GM18873 (cell line): ENCODE measurements at regions not wholly inside any gene's neighbourhood (a gene's known extent, or its start where the extent isn't known, plus 50 kb on each side); places are given as distances from the start of the nearest gene placed in this dataset.

Source experiments
- ATAC-seq: cut with Tn5 transposase; IDR thresholded peaks from one replicate; pipeline ENCODE4 v1.9.1; 2021; ENCODE audit warnings: mild to moderate bottlenecking, moderate library complexity, moderate number of reproducible peaks; ENCODE audit not compliant: unreplicated experiment, low FRiP score

DNA sequence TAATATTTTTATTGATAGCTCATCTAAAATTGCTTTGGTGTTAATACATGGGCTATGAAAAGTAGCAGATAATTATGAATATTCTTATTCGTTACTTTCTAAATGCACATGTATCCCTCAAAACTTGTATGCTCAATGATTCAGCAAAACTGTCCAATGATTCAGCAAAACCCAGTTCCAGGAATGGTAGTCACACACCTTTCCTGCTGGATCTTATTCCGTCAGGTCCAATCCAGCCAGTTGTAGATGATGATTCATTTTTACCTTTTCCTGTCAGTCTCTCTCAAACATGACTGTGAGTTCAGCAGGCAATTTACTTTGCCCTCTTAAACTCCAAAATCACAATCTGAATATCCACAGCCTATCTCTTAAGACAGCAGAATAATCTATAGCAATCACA, 1082.6 kb downstream of the EFNB2 start:
- ATAC-seq = no peak

DNA sequence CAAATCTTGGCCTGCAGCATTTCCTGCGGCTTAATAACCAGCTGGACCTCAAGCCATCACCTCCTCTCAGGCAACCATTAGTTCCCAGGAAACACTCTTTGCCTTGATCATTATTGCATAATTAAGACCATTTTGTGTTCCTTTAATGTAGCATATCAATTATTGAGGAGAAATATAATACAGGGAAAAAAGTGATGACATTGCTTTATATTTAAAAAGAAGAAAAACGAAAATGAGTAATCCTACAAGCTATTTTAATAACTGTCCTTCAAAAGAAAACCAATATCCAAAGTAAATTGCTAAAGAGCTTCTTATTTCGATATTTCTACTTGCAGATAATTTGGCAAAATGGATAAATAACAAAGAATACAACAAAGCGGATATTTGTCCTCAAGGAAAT, 1084.7 kb downstream of the EFNB2 start:
- ATAC-seq = no peak

DNA sequence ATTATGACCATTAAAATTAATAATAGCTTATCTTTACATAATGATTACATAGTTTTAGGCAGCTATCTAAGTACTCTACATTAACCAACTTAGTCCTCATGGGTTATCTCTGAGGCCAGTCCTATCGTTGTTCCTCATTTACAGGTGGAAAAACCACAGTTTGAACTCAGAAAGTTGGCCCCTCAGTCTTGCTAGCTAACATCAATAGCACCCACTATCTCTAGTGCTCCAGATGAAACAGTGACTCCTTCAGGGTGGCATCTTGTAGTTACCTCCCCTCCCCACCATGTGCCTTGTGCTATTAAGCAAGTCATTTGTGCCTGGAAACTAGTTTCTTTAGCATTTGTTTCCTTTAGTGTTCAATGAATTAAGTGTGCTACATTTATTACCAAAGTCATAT, 1086.7 kb downstream of the EFNB2 start:
- ATAC-seq = no peak

DNA sequence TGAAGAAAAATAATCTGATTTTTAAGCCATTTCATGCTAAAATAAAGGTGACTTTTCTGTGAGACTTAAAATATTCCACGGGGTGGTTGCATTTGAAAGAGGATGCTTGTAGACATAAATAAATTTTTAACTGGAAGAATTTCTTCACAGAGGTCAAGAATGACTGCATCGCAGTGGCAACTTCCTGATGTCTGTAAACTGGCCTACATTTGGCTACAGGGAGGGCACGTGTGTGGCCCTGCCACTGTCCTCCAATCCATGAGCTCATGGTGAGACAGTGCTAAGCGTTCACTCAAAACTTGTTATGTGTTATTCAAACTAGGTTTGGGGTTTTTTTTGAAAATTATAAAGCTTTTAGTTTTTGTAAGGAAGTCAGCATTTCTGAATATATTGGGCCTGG, 1089.3 kb downstream of the EFNB2 start:
- ATAC-seq = no peak

DNA sequence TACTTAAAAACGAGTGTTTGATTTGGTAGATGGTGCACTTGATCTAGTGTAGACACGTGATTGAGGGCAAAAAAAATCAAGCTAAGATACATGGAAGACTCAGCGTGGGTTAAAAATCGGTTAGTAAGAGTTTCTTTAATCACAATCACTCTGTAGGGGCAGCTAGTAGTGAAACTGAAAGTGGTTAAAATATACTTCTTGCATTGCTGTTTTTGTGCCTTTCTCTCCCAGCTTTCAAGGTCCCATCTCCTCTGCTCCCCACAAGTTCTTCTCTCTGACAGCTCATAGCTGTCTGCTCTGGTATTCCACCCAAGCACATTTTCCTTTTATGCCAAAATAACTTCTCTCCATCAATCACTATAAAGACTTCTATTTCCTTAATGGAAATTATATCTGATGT, 1089.7 kb downstream of the EFNB2 start:
- no peak for ATAC-seq

GRCh38 chr13:105442949-105443699, 1092.3 kb downstream of the EFNB2 start:
- ATAC-seq = no peak

- no peak for ATAC-seq
These were observed 1093.4 kb downstream of the EFNB2 start for GRCh38 chr13:105442040-105442439.

GRCh38 chr13:105441051-105441750, 1094.3 kb downstream of the EFNB2 start:
- ATAC-seq = no peak

DNA sequence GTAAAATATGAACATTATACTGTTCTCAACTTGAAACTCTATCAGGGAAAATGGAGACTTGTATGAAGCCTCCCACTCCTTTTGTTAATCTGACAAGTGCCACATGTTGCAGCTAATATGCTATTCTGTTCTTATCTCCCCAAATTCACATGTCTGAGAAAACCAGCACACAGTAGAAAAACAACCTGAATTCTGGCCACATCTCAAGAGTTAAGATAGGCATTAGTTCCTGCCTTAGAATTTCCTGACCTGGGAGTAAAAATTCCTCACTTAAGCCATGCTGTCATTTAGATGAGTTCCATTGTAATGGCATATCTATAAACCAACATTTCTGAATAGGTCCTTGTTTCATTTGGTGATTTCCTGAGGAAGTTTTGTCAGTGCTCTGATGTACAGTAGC, 1098.5 kb downstream of the EFNB2 start:
- no peak for ATAC-seq

DNA sequence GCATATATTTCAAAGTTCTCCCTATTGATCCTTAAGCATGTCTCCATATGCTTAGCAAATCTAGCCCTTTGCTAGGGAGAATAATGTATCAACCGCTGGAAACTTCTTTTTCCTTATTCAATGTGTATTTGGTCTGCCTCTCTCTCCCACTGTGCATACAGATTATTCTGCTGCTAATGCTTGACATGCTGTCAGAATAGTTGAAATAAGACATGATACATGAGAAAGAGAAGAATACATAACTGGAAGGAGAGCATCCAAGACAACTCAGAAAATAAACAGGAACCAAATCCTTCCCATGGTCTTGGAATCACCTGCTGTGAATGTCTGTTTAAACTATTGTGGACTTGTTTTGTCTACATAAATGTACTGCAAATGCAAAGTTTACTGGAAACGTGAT, 1103.0 kb downstream of the EFNB2 start:
- ATAC-seq = no peak

DNA sequence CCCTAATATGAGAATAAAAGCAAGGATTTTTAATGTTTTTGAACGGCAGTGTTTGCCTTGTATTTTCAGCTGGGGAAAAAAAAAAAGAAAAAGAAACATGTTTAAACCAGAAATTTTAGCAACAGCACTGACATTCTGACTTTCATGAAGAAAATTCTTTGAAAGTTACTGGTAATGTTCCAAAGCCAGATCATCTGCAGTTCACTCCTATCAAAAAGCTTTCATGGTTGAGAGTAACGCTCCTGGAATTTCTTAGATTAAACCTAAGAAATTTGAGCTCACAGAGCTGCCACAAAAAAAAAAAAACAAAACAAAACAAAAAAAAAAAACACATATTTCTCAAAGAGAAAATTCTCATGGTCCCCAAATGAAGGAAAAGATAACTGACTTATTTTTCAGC, 1106.7 kb downstream of the EFNB2 start:
- no peak for ATAC-seq

DNA sequence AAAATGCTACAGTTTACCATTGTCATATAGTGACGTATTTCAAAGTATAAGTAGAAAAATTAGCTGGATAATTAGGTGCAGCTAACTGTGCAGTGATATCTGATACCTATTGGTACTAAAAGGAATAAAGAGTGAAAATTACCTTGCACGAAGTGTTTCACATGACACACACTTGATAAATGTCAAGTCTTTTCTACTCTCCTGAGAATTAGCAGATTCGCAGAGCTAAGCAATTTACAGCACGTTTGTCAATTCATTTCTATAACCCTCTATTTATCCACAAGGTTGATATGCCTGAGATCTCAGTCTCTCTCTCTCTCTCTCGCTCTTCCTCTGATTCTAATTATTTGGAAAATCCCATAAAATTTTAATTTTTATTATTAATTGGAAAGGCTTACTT, 1109.0 kb downstream of the EFNB2 start:
- ATAC-seq = no peak

GRCh38 chr13:105414639-105415038, 1120.8 kb downstream of the EFNB2 start:
- ATAC-seq = no peak

DNA sequence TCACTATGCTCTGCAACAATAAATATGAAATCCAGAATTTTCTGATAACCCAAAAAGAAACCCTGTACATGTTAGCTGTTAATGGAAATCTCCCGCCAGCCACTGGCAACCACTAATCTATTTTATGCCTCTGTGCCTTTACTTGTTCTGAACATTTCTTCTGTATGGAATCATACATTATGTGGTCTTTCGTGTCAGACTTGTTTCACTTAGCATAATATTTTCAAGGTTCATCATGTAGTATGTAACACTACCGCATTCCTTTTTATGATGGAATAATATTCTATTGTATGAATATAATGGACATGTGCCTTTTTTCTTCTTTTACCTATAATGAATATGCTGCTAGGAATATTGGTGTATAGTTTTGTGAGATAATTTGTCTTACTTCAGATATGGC, 1123.3 kb downstream of the EFNB2 start:
- no peak for ATAC-seq

DNA sequence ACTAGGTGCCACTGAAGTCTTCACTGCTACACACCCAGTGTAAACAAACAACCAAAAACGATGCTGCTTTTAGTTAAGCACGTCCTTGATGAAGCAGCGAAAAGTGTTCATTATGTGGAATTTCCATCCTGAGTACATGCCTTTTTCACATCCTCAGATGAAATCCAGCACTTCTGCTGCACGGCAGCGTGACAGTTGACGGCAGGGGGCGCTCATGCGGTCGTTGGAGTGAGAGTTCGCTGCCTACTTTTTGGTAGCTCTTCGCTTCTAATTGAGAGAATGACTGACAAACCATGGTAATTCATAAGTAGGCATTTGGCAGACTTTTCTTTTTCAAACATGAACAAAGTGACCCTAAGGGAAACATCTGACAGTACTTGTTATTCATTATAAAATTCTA, 1124.9 kb downstream of the EFNB2 start:
- ATAC-seq = no peak

DNA sequence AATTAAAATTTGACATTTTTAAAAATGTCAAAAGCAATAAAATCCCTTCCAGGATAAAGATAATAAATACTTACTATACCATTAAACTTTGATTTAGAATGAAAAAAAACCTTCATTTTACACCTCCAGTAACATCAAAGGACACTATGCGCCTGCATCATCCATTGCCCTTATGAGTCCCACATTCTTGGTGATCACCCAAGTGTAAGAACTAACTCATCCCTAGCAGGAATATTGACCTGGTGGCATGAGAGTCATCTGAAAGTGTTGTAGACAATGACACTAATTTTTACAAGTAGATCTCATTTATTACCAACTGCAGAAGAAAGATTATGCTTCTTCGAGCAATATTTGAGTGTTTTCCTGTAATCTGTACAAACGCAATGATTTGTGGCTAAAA, 1128.9 kb downstream of the EFNB2 start:
- no peak for ATAC-seq

DNA sequence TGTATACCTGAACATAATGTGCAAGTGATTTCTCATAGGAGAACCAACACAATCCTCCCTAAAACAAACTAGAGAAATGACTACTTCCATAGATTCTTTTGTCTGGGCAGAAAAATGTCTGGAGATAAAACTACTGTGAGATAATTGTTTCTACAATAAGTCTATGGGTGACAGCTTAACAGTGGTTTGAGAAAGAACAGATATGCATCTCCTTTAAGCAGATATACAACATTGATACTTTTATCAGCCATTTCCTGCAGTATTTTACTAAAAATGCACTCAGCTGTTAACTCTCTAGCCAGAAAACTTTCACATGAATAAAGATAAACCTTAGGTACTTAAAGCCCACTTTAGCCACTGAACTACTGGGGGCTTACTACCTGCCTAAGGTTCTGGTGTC, 1132.4 kb downstream of the EFNB2 start:
- no peak for ATAC-seq

DNA sequence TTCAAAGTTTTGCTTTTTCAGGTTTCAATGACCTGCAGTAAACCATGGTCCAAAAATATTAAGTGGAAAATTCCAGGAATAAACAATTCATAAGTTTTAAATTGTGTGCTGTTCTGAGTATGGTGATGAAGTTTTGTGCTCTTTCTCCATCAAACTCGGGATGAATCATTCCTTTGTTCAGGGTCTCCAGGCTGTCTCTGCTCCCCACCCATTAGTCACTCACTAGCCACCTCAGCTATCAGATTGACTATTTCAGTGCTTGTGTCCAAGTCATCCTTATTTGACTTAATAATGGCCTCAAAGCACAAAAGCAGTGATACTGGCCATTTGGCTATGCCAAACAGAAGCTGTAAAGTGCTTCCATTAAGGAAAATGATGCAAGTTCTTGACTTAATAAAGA, 1140.4 kb downstream of the EFNB2 start:
- no peak for ATAC-seq

DNA sequence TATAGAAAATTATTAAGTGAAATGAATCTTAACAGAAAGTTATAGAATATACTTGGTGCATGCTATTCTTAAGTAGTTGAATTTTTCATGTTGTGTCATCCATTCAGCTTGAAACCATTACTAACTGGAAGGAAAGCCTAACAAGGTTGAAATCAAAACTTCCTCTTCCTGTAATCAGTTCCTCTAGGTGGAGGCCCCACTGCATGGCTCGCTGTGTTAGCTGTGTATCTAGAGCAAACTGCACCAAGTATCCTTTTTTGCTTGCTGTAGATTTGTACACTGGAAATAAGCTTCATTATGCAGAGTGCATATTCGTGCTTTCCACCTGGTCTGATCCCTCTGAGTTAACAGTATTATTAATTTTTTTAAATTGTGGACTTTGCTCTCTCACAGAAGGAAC, 1146.1 kb downstream of the EFNB2 start:
- no peak for ATAC-seq

DNA sequence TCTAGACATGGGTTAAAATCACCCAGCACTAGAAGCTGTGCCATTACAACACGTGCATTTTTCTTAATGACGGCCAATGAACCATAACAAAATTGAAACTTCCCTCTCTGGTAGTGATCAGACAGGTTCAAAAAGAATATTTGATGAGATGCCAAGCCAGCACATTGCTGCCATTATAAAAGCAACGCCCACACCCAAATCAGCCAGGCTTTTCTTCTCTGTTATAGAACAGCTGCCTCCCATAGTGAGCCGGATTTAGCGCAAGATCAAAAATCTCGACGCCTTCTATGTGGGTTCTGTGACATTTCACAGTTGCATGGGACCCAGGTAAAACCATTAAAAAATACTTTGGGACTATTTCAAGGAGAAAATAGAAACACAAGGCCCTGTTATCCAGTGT, 1158.0 kb downstream of the EFNB2 start:
- no peak for ATAC-seq

DNA sequence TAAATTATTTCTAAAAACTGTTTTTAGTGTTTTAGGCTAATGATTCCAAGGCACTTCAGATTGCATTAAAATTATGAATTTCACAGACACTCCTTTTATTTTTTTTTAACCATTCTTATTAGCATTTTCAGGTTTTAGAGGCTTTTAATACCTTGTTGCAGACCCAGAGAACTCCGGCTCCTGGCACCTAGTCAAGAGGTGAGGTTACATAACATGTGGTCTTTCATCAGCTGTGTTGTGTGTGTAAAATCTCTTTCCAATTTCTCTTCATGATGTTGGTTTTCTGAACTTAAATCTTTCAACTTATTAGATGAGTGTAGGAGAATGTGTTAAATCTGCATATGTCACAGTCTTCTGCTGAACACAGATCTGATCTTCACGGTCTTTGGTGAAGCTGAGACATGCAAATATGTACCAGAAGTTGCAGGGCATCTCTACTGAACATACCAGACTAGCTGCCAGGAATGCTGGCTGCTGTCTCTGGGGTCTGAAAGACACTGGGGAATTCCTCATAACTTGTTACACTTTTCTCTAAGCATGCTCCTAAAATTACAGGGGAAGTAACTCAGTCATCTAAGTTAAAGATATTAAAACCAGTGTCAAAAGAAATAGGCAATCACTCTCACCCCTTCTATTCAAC, 1165.3 kb downstream of the EFNB2 start:
- ATAC-seq = no peak

- ATAC-seq = no peak
These were observed 1166.7 kb downstream of the EFNB2 start for GRCh38 chr13:105368781-105369180.
